Upper lobe of right lung (tissue), 1 donor: ENCODE measurements at regions not wholly inside any gene's neighbourhood (a gene's known extent, or its start where the extent isn't known, plus 50 kb on each side); places are given as distances from the start of the nearest gene placed in this dataset.

Source experiments
- ATAC-seq: fragments of 200-7000 bp; cut with Tn5 transposase; one replicate; pipeline ENCODE4 v1.9.1; 2020; ENCODE audit warnings: mild to moderate bottlenecking, moderate library complexity
- DNase-seq: peaks from one replicate; pipeline ENCODE4 v3.0.0-alpha.2; 2020
- H3K27ac ChIP-seq: fragments of 200-600 bp; one replicate; pipeline ENCODE4 v1.8.0; 2022
- H3K27me3 ChIP-seq: fragments of 200-600 bp; one replicate; pipeline ENCODE4 v1.8.0; 2022; ENCODE audit warnings: mild to moderate bottlenecking
- H3K36me3 ChIP-seq: fragments of 200-600 bp; one replicate; pipeline ENCODE4 v1.8.0; 2022
- H3K4me1 ChIP-seq: fragments of 200-600 bp; one replicate; pipeline ENCODE4 v1.8.0; 2022
- H3K4me3 ChIP-seq: fragments of 200-600 bp; one replicate; pipeline ENCODE4 v1.8.0; 2022; ENCODE audit warnings: mild to moderate bottlenecking
- H3K9me3 ChIP-seq: fragments of 200-600 bp; one replicate; pipeline ENCODE4 v1.8.0; 2022
- intact Hi-C: fragments of 100-400 bp; cut with DNase I; formaldehyde crosslinking; loops from one replicate; pipeline ENCODE4 v1.11.0; 2022
- TF ChIP-seq, protein P1 (sequence below): fragments of 200-600 bp; IDR thresholded peaks from one replicate; pipeline ENCODE4 v1.8.0; 2022; ENCODE audit warnings: antibody characterized with exemption
- donor health status: DM: no; HTN: yes; CAD: no; lungs with severe emphysema.

DNA sequence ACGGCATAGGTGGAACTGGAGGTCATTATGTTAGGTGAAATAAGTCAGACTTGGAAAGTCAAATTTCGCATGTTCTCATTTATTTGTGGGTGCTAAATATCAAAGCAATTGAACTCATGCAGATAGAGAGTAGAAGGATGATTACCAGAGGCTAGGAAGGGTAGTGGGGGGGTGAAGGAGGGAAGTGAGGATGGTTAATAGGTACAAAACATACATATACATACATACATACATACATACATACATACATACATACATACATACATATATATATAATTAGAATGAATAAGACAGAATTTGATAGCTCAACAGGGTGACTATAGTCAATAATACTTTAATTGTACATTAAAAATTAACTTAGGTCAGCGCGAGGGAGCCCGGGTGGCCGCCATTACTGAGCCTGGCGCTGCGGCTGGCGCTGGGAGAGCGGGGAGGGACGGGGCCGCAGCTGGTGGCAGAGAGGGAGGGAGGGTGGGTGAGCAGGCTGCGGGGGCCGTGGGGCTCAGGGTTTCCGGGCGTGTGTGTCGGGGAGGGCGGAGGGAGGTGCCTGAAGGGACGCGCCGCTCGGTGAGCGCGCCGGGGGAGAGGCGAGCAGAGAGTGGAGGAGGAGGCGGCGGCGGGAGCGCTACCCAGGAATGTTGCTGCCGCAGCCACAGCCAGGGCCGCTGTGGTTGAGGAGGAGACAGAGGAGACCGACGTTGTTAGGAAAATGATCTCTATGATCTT is 85.8 kb upstream of the EGFR start:
- peaks cover 6% of the 10 kb centered on the region for H3K4me1 ChIP-seq
- H3K9me3 ChIP-seq = no peaks in the 10 kb centered on the region
- ATAC-seq (peak; percentile 100), DNase-seq (peak; percentile 90)
- no peaks in the 10 kb centered on the region for H3K27me3 ChIP-seq
- TF ChIP-seq, protein P1, sequence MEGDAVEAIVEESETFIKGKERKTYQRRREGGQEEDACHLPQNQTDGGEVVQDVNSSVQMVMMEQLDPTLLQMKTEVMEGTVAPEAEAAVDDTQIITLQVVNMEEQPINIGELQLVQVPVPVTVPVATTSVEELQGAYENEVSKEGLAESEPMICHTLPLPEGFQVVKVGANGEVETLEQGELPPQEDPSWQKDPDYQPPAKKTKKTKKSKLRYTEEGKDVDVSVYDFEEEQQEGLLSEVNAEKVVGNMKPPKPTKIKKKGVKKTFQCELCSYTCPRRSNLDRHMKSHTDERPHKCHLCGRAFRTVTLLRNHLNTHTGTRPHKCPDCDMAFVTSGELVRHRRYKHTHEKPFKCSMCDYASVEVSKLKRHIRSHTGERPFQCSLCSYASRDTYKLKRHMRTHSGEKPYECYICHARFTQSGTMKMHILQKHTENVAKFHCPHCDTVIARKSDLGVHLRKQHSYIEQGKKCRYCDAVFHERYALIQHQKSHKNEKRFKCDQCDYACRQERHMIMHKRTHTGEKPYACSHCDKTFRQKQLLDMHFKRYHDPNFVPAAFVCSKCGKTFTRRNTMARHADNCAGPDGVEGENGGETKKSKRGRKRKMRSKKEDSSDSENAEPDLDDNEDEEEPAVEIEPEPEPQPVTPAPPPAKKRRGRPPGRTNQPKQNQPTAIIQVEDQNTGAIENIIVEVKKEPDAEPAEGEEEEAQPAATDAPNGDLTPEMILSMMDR = no peak
- intact Hi-C loops = no loop called here
- H3K36me3 ChIP-seq = no peaks in the 10 kb centered on the region
- peak overlapping the region; percentile 42 for H3K4me3 ChIP-seq
- H3K27ac ChIP-seq = peak overlapping the region; percentile 11

DNA sequence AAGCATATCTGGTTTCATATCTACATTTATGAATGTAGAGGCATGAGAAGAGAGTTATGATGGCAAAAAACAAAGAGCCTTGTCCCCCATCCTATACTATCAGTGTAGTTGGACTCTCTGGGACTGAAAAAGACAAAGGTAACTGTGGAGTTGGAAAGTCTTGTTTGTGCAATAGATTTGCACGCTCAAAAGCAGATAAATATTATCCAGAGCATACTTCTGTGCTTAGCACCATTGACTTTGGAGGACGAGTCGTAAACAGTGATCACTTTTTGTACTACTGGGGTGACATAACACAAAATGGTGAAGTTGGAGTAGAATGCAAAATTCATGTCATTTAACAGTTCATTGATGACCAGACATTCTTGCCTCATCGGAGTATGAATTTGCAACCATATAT is 85.2 kb upstream of the EGFR start:
- DNase-seq (no peak), ATAC-seq (no peak)
- Histone ChIP-seq H3K27me3 (no peaks in the 10 kb centered on the region), H3K36me3 (no peaks in the 10 kb centered on the region), H3K4me3 (peak overlapping the region; percentile 42), H3K4me1 (peaks cover 6% of the 10 kb centered on the region), H3K9me3 (no peaks in the 10 kb centered on the region), H3K27ac (no peak overlapping the region)
- intact Hi-C loops = no loop called here
- TF ChIP-seq, protein P1 = no peak

DNA sequence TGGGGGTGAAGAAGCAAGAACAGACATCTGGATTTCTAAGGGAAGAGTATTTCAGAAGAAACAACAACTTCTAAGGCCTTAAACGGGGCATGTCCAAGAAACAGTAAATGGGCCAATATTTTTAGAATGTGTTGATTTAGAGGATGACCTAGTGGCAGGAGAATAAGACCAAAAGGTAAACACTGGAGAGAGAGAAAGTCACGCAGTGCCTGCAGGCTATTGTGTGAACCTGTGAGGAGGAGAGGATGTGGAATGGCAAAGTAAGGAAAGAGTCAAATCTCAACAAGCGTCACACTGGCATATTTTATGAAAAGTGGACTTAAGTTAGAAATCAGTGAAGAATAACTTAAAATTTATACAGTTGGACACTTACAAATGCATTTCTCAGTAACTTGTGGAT is 78.1 kb upstream of the EGFR start:
- H3K9me3 ChIP-seq = no peaks in the 10 kb centered on the region
- no peak for ATAC-seq
- no peak overlapping the region for H3K4me3 ChIP-seq
- no peaks in the 10 kb centered on the region for H3K36me3 ChIP-seq
- intact Hi-C loops = no loop called here
- no peak overlapping the region for H3K27ac ChIP-seq
- H3K4me1 ChIP-seq = no peaks in the 10 kb centered on the region
- H3K27me3 ChIP-seq = no peaks in the 10 kb centered on the region
- no peak for DNase-seq
- TF ChIP-seq, protein P1 = no peak

DNA sequence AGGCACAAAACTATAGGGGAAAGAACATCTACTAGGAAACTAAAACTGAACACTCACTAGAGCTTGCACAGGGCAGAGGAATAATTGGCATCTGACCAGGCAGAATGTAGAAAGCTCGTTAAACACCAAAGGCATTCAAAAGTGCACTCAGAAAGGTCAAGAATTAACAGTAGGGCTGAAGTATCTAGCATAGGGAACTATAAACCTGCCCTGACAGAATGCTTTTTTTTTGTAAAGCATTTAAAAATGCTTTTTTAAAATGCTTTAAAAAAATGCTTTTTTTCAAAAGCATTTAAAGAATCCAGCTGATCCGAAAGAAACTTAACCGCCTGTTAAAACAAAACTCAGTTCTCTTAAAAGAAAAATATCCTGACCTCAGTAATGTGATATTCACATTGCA is 74.6 kb upstream of the EGFR start:
- Histone ChIP-seq H3K4me1 (no peaks in the 10 kb centered on the region), H3K27ac (no peak overlapping the region), H3K9me3 (no peaks in the 10 kb centered on the region), H3K27me3 (no peaks in the 10 kb centered on the region), H3K36me3 (no peaks in the 10 kb centered on the region), H3K4me3 (no peak overlapping the region)
- intact Hi-C loops = no loop called here
- TF ChIP-seq, protein P1 = no peak
- ATAC-seq = peak; percentile 83
- no peak for DNase-seq

DNA sequence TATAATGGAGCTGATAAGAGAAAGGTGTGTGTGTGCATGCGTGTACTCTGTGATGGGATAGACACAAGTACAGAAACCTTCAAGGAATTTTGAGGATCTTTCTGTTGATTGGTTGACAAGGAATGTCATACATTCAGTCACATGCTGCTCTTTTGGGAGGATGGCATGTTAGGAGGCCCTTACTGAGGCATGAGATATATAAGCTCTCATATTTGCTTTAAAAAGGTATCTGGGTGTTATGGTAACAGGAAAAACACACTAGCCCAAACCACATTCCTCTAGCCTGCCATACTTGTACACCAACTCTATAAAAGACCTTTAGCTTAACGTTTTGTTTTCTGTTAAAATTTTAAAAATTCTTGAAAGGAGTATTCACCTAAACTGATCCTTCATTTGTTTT is 72.5 kb upstream of the EGFR start:
- Histone ChIP-seq H3K4me3 (no peak overlapping the region), H3K27ac (no peak overlapping the region), H3K27me3 (no peaks in the 10 kb centered on the region), H3K4me1 (no peaks in the 10 kb centered on the region), H3K36me3 (no peaks in the 10 kb centered on the region), H3K9me3 (no peaks in the 10 kb centered on the region)
- ATAC-seq (no peak), DNase-seq (no peak)
- intact Hi-C loops = no loop called here
- TF ChIP-seq, protein P1 = no peak

DNA sequence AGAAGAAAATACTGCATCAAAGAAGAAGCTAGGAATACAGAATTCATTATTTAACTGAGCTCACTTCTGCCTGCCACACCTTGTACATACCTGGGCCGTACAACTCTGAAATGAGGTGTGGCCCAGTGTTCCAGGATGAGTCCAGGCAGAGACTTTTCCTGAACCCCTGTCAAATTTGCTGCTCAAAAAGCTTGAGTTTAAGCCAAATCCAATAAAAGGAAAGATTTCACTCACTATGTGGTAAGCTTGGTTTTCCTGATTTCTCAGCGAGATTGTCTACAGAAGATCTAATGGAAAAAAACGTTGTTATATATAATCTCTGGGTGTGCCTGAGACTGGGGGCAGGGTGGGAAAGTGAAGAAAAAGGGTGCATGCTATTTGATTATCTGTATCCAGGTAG is 72.1 kb upstream of the EGFR start:
- H3K4me1 ChIP-seq = no peaks in the 10 kb centered on the region
- H3K4me3 ChIP-seq = no peak overlapping the region
- TF ChIP-seq, protein P1 = no peak
- no peaks in the 10 kb centered on the region for H3K9me3 ChIP-seq
- H3K36me3 ChIP-seq = no peaks in the 10 kb centered on the region
- ATAC-seq = peak; percentile 82
- H3K27me3 ChIP-seq = no peaks in the 10 kb centered on the region
- H3K27ac ChIP-seq = no peak overlapping the region
- DNase-seq = no peak
- intact Hi-C loops = no loop called here
